HG02943 (cell line): ENCODE measurements at regions not wholly inside any gene's neighbourhood (a gene's known extent, or its start where the extent isn't known, plus 50 kb on each side); places are given as distances from the start of the nearest gene placed in this dataset.

Experiments
- ATAC-seq: cut with Tn5 transposase; IDR thresholded peaks from one replicate; pipeline ENCODE4 v1.9.1; 2021; ENCODE audit warnings: mild to moderate bottlenecking, low read depth, moderate library complexity; ENCODE audit not compliant: unreplicated experiment

DNA sequence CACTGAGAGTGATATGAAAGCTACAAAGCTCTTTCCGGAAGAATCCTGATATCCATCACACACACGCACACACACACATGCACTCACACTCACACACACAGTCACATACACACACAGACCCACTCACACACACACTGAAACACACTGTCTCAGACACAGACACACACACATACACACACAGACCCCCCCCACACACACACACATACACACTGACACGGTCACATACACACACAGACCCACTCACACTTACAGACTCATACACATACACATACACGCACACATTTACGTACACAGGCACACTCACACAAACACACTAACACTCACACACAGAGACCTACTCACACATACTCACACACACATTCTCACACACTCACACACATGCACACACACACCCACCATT is 58.6 kb downstream of the LIG4 start:
- ATAC-seq = no peak

DNA sequence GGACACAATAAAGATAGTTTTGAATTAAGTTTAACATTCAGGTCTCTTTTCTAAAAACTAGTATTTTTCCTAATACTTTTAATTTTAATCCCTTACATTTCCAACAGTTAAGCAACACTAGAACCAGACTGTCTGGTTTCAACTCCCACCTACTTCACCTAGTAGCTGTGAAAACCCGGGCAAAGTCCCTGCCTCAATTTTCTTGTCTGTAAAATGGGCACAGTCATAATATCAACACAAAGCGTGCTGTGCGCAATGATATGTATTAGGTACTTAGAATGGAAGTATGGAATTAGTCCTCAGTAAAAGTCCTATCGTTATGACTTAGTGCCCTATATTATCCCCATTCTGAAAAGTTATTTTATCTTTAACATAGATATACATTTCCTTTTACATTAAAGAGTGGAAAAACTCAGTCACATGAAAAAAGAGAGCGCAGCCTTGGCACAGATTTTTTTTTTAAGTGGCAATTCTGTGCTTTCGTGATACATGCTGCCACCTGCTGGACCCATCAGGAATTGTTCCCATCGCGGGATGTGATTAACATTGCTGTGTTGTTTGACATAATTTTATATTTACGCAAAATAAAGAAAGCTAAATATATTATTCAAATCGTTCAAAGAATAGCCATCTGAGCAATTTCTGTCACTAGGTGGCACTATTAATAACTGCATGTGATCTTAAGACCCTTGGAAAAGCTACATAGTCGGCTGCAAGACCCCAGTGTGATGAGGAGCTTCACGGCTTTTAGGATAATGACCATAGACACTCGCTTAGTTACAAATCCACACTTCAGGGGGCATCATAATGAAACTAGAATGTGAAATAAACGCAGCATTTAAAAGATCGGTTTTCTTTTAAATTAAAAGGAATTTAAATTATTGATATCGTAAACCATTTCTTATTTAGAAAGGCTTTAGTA is 59.9 kb downstream of the LIG4 start:
- ATAC-seq = no peak

DNA sequence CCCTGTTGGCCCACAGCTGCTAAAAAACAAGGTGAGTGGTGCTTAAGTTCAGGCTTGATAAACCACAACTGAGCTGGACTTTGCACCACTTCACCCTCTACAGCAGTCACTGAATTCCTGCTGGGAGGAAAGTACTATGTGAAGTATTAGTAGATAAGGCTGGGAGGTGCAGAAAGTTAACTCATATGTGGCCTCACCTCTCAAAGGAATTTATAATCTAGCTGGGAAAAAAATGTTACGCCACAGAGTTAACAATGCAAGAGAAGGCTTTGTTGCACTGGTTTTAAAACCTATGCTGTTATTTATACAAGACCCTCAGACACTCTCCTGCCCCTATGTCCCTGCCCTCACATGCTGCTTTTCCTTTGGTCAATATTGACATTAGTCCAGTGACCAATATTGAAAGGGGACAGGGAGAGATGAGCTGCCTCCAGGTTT is 60.9 kb downstream of the LIG4 start:
- no peak for ATAC-seq

DNA sequence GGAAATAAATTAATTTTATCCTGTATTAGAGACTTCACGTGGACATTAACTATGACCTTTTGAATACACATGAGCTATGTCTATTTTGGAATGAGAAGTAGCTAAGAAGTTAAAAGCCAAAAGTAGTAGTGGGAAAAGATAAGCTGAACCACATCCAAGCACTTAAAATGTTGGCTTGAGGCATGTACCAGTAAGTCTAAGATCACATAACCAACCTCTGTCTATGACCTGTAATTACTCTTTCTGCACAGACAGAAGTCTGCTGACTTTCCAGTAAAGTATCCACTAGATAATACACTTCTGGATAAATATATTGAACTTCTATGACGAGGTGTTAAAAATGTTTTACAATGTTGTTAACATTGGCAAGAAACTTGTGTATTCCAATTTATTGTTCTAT is 68.7 kb downstream of the LIG4 start:
- ATAC-seq = no peak

DNA sequence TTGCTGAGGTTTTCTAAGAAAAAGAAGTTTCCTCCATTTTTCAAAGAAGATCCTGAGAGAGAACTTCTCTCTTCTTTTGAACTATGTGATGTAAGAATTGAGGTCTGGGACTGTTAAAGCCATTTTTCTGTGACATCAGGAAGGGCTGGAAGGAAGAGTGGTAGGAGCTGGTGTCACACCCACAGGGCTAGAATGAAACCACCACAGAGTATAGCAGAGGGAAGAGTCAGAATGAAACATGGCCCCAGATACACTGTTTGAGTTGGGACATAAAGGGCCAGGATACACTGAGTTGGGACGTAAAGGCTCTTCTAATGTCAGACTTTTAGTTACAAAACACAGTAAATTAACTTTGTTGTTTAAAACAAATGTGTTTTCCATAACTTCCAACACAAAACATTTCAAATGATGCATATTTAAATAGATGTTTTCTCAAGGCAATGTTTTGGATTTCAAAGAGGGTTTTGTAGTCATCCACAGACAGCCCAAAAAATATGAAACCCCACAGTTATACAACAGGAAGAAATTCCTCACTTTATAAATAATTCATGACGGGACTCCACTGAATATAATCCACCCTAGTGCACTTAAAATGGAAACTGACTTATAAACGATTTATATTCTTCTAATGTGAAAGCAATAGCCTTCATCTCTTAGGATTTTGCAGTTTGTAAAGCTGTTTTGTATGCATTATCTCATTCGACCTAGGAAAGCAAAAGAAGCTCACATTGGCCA is 72.5 kb downstream of the LIG4 start:
- no peak for ATAC-seq

DNA sequence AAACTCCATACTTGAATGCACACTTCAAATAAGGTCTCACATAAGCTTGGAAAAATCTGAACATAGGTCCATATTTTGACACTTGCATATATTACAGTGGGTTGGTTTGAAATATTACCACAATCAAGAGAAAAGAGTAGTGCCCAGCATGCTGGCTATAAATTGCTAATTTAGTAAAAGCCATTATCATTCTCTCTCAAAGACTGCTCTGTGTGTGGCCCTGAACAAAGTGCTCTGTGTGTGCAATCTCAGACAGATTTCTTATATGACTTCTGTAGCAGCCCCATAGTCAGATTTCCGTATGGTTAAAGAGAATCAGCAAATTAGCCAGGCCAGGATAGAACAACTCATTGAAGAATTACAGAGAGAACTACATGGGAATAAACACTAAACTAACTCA is 78.2 kb downstream of the LIG4 start:
- no peak for ATAC-seq

DNA sequence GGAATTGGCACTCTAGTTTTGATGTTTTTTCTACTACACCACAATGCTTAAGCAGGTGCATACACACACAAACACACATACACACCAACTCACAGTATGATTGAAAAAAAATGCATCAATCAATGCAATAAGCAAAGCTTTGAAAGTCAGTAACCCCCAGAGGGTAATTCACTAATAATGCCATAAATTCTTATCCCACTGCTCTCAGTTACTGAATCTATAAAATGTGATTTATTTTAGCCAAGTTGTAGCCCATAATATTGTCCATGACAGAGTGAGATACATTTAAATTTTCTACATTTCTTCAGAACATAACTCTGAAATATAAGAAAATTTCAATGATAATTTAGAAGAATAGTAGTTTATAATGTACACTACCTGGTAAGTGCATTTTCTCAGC is 87.9 kb downstream of the LIG4 start:
- ATAC-seq = no peak

DNA sequence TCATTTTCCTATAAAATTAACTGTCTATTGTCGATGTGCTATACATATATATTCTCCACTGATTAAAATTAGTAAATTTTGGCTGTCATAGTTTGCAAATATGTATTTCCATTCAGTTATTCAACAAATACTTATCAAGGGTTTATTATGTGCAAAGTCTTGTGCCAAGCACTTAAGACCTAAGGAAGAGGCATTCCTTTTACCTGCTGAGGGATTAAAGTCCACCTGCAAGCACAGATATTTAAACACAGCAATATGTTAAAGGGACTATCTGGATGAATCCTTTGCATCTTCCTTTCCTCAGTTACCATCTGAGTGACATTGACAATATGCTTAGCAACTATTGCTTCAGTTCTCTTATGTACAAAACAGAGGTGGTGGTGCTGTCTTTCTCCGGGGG is 89.3 kb downstream of the LIG4 start:
- no peak for ATAC-seq

DNA sequence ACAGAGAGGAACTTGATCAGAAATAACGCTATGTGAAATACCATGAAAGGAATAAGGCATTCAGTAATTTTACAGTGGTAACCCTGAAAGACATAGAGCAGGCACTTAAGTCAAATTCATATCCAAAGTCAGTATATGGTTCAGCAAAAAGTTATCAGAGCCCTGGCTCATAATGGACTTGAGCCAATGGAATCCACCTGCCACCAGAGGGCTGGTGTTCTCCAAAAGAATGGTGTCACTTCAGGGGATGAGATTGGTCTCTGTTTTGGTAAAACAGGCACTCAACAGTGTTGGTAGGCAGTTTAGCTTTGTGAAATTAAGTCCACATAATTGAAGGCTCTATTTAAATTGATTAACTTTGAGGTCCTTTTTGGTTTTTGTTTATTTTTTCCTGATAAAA is 93.9 kb downstream of the LIG4 start:
- ATAC-seq = no peak

DNA sequence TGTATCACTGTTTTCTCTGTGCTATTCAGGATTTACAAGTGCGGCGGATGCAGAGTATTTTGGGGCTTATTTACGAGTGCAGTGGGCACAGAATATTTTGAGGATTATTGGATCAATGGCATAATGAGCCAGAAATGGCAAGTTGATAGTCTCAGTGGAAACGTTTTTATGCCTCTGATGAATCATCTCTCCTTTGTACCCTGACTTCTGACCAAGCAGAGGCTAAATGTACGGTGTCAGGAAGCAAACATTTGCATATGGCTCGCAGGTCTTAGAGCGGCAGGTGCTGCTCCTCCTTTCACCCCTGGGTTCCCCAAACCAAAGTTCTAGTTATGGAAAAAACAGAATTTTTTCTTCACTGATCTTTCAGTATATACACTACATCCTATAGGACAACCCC is 94.5 kb downstream of the LIG4 start:
- no peak for ATAC-seq

DNA sequence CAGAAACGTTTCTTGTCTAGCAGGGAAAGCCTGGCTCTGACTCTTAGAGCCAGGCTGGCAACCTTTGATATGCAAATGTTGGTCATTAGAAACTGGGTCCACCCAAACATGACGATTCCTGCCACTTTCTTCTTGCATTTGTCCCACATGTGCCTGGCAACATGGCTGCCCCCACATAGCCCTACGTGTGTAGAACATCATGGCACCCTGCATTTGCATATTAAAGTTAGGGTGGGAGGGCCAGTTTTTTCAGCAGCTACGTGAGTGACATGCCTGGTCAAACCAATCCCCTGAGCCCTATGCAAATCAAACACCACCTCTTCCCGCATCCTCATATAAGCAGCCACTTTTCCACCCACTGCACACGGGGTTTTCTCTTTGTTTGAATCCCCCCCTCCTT is 95.0 kb downstream of the LIG4 start:
- ATAC-seq = no peak

DNA sequence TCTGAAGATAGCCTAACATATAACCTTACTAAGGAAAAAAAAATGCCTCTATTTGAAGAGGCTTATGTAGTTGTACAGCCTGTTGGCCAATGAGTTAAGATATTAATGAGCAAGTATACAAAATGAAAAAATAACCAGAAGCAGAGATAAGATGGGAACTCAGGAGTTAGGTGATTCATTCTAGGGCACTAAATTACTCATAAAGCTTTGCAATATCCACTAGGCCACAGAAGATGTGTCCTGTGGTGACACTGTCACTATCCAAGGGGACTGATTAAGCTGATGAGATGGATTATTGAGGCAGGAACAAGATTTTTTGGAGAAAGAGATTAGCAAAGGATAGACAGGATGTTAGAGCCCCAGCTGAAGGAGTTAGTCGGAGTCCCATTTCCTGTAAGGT is 99.6 kb downstream of the LIG4 start:
- no peak for ATAC-seq

DNA sequence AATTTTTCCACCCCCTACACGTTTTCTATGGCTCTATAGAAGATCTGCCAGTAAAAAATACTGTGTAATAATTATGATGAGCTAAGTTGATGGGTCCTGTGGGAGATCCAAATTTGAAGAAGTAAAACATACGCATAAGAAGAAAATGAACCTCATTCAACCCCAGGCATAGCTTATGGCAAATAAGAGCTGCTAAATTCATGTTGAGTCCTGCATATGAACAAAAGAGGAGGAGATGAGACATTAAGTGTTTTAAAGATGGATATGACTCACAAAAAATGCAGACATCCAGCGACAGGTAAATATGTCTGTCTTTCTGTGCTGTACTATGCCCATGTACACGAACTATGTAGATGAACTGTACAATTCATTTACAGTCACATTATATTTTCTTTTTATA is 101.9 kb downstream of the LIG4 start:
- no peak for ATAC-seq

DNA sequence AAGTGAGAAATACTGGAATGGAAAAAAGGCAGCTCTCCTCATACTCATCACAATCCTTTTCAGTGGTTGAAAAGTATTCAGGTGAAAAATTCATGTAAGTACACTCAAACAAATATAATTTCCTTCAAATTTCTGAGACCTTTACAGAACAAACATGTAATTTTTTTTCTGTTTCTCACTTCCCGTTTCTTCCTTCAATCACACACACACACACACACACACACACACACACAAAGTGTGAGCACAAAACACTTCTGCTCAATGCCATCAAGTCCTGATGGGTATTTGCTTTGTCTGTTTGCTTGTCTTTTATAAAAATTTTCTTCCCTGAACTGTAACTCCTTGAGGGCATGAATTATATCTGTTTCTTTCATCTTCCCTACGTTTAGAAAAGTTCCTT is 110.6 kb downstream of the LIG4 start:
- ATAC-seq = no peak

DNA sequence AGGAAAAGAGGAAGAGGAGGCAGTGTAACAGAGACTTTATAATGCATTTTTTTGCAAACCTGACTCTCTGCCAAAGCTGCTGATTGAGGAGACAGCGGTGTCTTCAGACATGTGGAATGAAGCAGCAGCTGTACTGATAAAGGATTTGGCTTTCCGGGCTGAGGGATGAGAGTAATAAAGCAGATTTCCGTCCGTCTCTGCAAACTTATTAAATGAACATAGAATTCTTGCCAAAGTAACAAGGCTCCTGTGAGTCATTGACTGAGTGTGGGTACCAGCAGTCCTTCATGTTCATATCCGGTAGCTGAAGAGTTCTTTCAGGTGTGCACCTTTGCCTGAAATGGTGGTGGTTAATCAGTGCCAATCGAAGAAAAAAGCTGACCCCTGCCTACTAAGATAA is 112.6 kb downstream of the LIG4 start:
- no peak for ATAC-seq

DNA sequence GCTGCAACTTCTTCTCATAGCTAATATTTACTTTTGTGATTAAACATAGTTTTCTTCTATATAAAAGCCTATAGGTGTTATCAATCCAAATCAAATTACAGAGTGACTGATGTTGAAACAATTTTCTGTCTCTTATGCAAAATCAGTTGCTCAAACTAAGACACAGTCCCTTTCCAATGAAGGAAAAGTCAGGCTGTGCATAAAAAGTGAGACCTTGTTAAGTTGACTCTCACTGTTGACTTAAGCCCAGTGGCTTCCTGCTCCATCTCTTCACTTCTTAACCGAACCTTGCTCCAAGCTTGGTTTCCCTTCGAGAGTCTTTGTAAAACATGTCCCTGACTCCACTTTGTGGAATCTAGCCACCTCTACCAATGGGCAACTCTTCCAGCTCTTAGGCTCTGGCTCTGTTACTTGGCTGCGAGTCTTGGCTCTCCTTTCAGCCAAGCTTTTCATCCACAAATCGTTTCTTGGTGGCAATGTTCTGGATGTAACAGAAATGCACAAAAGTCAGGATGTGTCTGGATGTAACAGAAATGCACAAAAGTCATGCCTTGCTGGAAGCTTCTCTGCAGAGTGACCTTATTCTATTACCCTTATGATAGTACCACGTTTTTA is 118.9 kb downstream of the LIG4 start:
- ATAC-seq = no peak

DNA sequence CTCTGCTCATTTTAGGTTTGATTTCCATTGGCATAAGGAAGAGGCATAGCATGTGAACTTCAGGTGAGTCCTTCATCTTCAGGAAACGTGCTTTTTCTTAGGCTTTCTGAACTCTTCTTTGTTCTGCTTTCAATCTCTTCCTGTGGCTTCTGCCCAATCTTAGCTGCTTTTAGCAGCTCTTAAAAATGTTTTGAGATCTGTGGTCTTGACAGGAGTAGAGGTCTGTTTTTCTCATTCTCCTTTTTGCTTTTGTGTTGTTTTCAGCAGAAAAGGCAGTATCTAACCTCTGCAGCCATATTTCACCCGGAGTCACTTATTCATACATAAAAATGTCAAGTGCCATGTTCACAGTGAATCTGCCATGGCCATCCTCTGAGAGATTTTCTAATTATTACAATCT is 120.3 kb downstream of the LIG4 start:
- ATAC-seq = no peak

DNA sequence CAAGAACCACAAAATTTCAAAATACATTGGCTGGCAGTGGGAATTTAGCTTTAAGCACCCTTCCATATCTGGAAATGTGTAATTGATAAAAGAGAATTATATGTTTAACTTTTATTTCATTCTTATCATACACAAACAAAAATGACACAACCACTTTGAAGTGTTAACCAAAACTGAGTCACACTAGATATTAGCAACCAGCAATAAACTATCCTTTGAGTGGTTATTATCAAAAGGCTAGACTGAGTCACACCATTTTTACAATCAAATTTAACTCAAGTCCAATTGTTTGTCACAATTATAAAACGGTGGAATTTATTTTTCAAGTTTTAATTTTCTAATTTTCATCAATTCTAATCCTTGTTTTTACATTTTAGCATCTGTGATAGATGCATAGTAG is 121.7 kb downstream of the LIG4 start:
- no peak for ATAC-seq

DNA sequence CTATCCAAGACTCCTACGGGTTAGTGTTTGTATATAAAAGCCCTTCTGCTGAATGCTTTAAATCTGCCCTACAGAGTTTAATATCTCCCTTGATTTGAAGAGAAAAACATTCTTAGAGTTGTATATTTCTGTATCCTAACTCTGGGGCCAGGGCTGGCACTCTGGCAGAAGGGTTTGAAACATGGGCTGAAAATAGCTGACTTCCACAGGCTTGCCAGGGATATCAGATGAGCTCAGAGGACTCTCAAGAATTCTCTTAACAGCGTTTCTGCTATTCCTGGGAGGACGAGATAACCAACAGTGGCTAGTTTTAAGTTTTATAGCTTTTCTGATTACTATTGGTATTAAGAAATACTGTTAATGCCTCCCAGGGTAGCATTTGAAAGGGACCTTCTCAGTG is 127.5 kb downstream of the LIG4 start:
- ATAC-seq = no peak

DNA sequence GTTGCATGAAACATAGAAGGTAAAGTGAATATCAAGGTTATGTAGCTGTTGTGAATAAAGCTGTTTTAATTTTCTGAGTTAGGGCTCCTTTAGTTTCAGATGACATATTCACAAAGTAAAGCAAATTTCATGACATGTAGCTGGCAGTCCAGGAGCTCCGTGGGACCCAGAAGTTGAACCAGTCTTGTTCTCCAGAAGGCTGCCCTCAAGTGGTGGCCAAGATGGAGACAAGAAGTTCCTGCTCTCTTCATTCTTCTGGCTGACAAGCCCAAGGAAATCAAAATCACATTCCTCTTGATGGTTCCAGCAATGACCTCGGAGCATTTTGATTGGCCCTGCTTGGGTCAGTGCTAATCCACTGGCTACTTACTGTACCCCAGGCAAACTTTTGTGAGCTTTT is 128.7 kb downstream of the LIG4 start:
- ATAC-seq = no peak

DNA sequence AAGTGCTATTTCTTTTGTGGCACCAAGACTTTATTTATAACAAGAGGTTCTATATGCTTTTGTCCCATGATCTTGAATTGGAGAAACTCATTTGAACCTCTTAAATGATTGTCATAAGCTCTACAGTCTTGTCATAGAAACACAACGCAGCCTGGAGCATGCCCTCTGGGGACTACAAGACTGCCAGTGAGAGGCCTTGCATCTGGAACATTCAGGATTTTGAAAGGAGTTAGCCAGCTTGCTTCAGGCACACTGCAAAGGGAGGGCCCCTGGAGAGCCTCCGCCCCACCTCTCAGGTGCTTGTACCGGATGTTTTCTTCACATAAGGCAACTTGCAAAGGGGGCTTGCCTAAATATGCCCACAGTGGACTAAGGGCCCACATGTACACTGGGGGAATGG is 130.5 kb downstream of the LIG4 start:
- ATAC-seq = no peak

DNA sequence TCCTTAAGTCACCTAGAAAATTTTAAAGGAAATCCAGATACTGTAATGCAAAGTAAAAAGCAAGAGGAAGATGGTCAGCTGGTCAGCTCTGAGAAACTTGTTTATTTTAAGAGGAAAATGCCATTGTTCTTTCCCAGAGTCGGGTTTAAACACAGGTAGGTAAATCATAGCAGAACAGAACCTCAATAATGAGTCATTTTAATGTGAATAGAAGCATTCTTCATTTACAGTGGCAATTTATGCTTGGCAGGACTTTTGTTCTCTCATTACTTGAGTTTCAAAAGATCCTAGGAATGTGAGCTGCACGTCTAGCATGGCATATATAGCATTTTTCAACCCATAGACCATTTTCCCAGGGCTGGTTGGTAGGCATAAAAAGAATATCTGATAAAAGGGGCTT is 132.3 kb downstream of the LIG4 start:
- no peak for ATAC-seq
